GM23248 (cell line): ENCODE measurements at regions not wholly inside any gene's neighbourhood (a gene's known extent, or its start where the extent isn't known, plus 50 kb on each side); places are given as distances from the start of the nearest gene placed in this dataset.

Experiments
- DNase-seq: peaks from one replicate; pipeline ENCODE4 v3.0.0-alpha.2; 2015
- H2AFZ ChIP-seq: fragments of 200-600 bp; sonication (generic); 2 replicates; pipeline ENCODE4 v1.6.1; 2016; ENCODE audit warnings: antibody characterized with exemption
- H3F3A ChIP-seq: fragments of 200-600 bp; sonication (generic); 2 replicates; pipeline ENCODE4 v1.6.1; 2016; ENCODE audit warnings: mild to moderate bottlenecking, antibody characterized with exemption, mixed run types; ENCODE audit not compliant: insufficient read depth
- H3K27ac ChIP-seq: fragments of 200-600 bp; sonication (generic); 2 replicates; pipeline ENCODE4 v1.5.1; 2016; ENCODE audit warnings: mild to moderate bottlenecking
- H3K27me3 ChIP-seq: fragments of 200-600 bp; sonication (generic); replicated peaks from 2 replicates; pipeline ENCODE4 v1.6.1; 2016; ENCODE audit warnings: mild to moderate bottlenecking; ENCODE audit not compliant: insufficient read depth
- H3K36me3 ChIP-seq: fragments of 200-600 bp; sonication (generic); 2 replicates; pipeline ENCODE4 v1.6.1; 2016; ENCODE audit warnings: low read depth, mild to moderate bottlenecking
- H3K4me1 ChIP-seq: fragments of 200-600 bp; sonication (generic); 2 replicates; pipeline ENCODE4 v1.6.1; 2016; ENCODE audit warnings: mild to moderate bottlenecking; ENCODE audit not compliant: insufficient read depth
- H3K4me2 ChIP-seq: fragments of 200-600 bp; sonication (generic); one replicate; pipeline ENCODE4 v1.6.1; 2016; ENCODE audit warnings: mild to moderate bottlenecking; ENCODE audit not compliant: unreplicated experiment
- H3K4me3 ChIP-seq: fragments of 200-600 bp; sonication (generic); 2 replicates; pipeline ENCODE4 v1.5.1; 2016; ENCODE audit warnings: mild to moderate bottlenecking
- H3K79me2 ChIP-seq: fragments of 200-600 bp; sonication (generic); 2 replicates; pipeline ENCODE4 v1.6.1; 2016; ENCODE audit warnings: mild to moderate bottlenecking; ENCODE audit not compliant: insufficient read depth
- H3K9ac ChIP-seq: fragments of 200-600 bp; sonication (generic); 2 replicates; pipeline ENCODE4 v1.6.1; 2016; ENCODE audit warnings: mild to moderate bottlenecking
- H3K9me2 ChIP-seq: fragments of 200-600 bp; sonication (generic); 2 replicates; pipeline ENCODE4 v1.6.1; 2016; ENCODE audit warnings: mixed run types, mild to moderate bottlenecking, moderate library complexity; ENCODE audit not compliant: insufficient read depth
- H3K9me3 ChIP-seq: fragments of 200-600 bp; sonication (generic); one replicate; pipeline ENCODE4 v1.6.1; 2017; ENCODE audit warnings: low read depth
- H4K20me1 ChIP-seq: fragments of 200-600 bp; sonication (generic); 2 replicates; pipeline ENCODE4 v1.6.0; 2016; ENCODE audit not compliant: insufficient read depth
- EZH2 ChIP-seq: fragments of 200-600 bp; sonication (generic); IDR thresholded peaks from 2 replicates; pipeline ENCODE4 v1.6.1; 2018; ENCODE audit warnings: antibody characterized with exemption, mild to moderate bottlenecking; ENCODE audit not compliant: insufficient read depth, poor library complexity, severe bottlenecking
- EZH2phosphoT487 ChIP-seq: fragments of 200-600 bp; sonication (generic); IDR thresholded peaks from 2 replicates; pipeline ENCODE4 v1.6.1; 2018; ENCODE audit warnings: antibody characterized with exemption, moderate library complexity, mild to moderate bottlenecking, low read depth; ENCODE audit not compliant: insufficient read depth
- WGBS, 2 experiments: methylation state at CpG; one replicate each; pipeline ENCODE4 v1.1.6; 2015 to 2017; ENCODE audit warnings: low lambda C conversion rate in 2 of 2, low coverage in 1 of 2; ENCODE audit errors: missing lambda C conversion rate in 2 of 2; 5-methylcytosine and 5-hydroxymethylcytosine counted together
- in situ Hi-C: fragments of 300-500 bp; cut with MboI; formaldehyde crosslinking; loops from 2 replicates; pipeline ENCODE4 v1.15.0; 2020

GRCh38 chrX:149284616-149285015 is 220.5 kb downstream of the IDS start:
- Histone ChIP-seq H3F3A (no peaks in the 10 kb centered on the region), H3K4me3 (no peak overlapping the region), H3K27ac (no peak overlapping the region), H3K79me2 (no peaks in the 10 kb centered on the region), H3K27me3 (no peaks in the 10 kb centered on the region), H4K20me1 (no peaks in the 10 kb centered on the region), H3K36me3 (no peaks in the 10 kb centered on the region), H3K4me2 (no peak overlapping the region), H3K9me3 (no peaks in the 10 kb centered on the region), H2AFZ (no peak overlapping the region), H3K4me1 (no peaks in the 10 kb centered on the region), H3K9me2 (no peaks in the 10 kb centered on the region), H3K9ac (no peak overlapping the region)
- TF ChIP-seq EZH2 (no peak), EZH2phosphoT487 (no peak)
- DNase-seq: no peak
- in situ Hi-C loops: no loop called here
- WGBS, 2 experiments: 41 to 67% methylated on average over 3 of the region's 3 CpGs

- H3K27ac ChIP-seq: no peak overlapping the region
- in situ Hi-C loops: no loop called here
- no peaks in the 10 kb centered on the region for H3K79me2 ChIP-seq
- H3F3A ChIP-seq: no peaks in the 10 kb centered on the region
- no peak overlapping the region for H3K4me3 ChIP-seq
- no peak overlapping the region for H2AFZ ChIP-seq
- no peak for DNase-seq
- no peaks in the 10 kb centered on the region for H3K9me2 ChIP-seq
- H3K36me3 ChIP-seq: no peaks in the 10 kb centered on the region
- no peaks in the 10 kb centered on the region for H3K4me1 ChIP-seq
- H3K9me3 ChIP-seq: no peaks in the 10 kb centered on the region
- no peak overlapping the region for H3K4me2 ChIP-seq
- H4K20me1 ChIP-seq: no peaks in the 10 kb centered on the region
- H3K27me3 ChIP-seq: no peaks in the 10 kb centered on the region
- H3K9ac ChIP-seq: no peak overlapping the region
- TF ChIP-seq EZH2phosphoT487 (no peak), EZH2 (no peak)
Observed at GRCh38 chrX:149283853-149284252, 221.3 kb downstream of the IDS start.

- Histone ChIP-seq H3F3A (no peaks in the 10 kb centered on the region), H3K79me2 (no peaks in the 10 kb centered on the region), H3K27me3 (no peaks in the 10 kb centered on the region), H2AFZ (no peak overlapping the region), H3K4me3 (no peak overlapping the region), H3K27ac (no peak overlapping the region), H3K4me1 (no peaks in the 10 kb centered on the region), H4K20me1 (no peaks in the 10 kb centered on the region), H3K9me2 (no peaks in the 10 kb centered on the region), H3K9ac (no peak overlapping the region), H3K9me3 (no peaks in the 10 kb centered on the region), H3K36me3 (no peaks in the 10 kb centered on the region), H3K4me2 (no peak overlapping the region)
- in situ Hi-C loops: no loop called here
- no peak for TF ChIP-seq EZH2phosphoT487
- no peak for TF ChIP-seq EZH2
- DNase-seq: no peak
- 44 to 67% methylated on average over 1 of the region's 1 CpG for WGBS, 2 experiments
Observed at GRCh38 chrX:149282909-149283308, 222.2 kb downstream of the IDS start.

- no peaks in the 10 kb centered on the region for H3K4me1 ChIP-seq
- H3F3A ChIP-seq: no peaks in the 10 kb centered on the region
- H3K4me2 ChIP-seq: no peak overlapping the region
- H3K9ac ChIP-seq: no peak overlapping the region
- H2AFZ ChIP-seq: no peak overlapping the region
- H3K36me3 ChIP-seq: no peaks in the 10 kb centered on the region
- H3K9me2 ChIP-seq: no peaks in the 10 kb centered on the region
- H3K79me2 ChIP-seq: no peaks in the 10 kb centered on the region
- DNase-seq: no peak
- no peaks in the 10 kb centered on the region for H3K27me3 ChIP-seq
- H3K27ac ChIP-seq: no peak overlapping the region
- no peaks in the 10 kb centered on the region for H3K9me3 ChIP-seq
- no peak overlapping the region for H3K4me3 ChIP-seq
- TF ChIP-seq EZH2: no peak
- TF ChIP-seq EZH2phosphoT487: no peak
- H4K20me1 ChIP-seq: no peaks in the 10 kb centered on the region
- in situ Hi-C loops: no loop called here
Observed at GRCh38 chrX:149280011-149280410, 225.1 kb downstream of the IDS start.

- Histone ChIP-seq H3K27me3 (no peaks in the 10 kb centered on the region), H3K4me2 (no peak overlapping the region), H3K27ac (no peak overlapping the region), H3K4me3 (no peak overlapping the region), H3K9ac (no peak overlapping the region), H3K79me2 (no peaks in the 10 kb centered on the region), H2AFZ (no peak overlapping the region), H3K9me2 (no peaks in the 10 kb centered on the region), H3K4me1 (no peaks in the 10 kb centered on the region), H3K36me3 (no peaks in the 10 kb centered on the region), H3K9me3 (no peaks in the 10 kb centered on the region), H3F3A (no peaks in the 10 kb centered on the region), H4K20me1 (no peaks in the 10 kb centered on the region)
- in situ Hi-C loops: no loop called here
- WGBS, 2 experiments: 15 to 23% methylated on average over 2 of the region's 2 CpGs
- no peak for DNase-seq
- TF ChIP-seq EZH2phosphoT487: no peak
- TF ChIP-seq EZH2: no peak
Observed at GRCh38 chrX:149275836-149276235, 229.3 kb downstream of the IDS start.
